ENCODE measurements at regions not wholly inside any gene's neighbourhood (a gene's known extent, or its start where the extent isn't known, plus 50 kb on each side); places are given as distances from the start of the nearest gene placed in this dataset.

DNA sequence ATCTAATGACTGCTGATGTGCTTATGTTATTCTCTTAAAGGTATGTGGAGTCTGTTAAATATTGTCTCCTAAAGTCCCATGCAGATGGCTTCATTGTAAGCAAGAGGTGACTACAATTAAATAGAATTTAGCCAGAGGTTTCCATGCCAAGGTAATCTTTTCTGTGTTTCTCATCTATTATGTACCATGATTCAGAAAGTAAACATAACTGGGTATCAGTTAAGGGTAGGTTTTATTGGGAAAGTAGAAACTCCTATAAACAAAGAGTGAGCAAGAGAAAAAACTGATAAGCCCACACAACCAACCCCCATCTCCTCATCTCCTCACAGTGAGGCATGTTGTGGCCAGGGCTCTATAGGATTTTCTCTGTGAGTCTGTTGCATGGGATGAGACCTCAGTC is 611.7 kb downstream of the SNAPC1 start:
- DNase-seq (ENCODE audit: low read depth), result no peak
- in situ Hi-C loops (cut with HindIII; ENCODE audit: low pct_unique_long_range_greater_than_20kb, low sequenced_read_pairs), result no loop called here

DNA sequence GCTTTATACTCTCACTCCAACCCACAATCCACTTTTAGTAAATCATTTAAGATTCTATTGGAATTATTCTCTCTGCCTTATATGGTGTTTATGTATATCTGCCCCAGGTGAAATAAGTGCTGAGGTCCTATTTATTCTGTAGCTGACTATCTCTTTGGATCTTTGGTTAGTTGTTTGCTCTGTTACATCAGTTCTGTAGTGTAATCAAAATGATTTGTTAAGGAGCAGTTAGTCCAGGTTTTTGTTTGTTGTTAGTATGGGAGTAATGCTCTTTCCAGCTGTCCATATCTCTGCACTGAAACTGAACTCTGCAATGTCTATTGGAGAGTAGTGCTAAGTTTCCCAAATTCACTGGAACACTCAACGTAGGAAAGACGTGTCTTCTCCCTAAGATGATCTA is 615.8 kb downstream of the SNAPC1 start:
- in situ Hi-C loops (cut with HindIII; ENCODE audit: low pct_unique_long_range_greater_than_20kb, low sequenced_read_pairs), result no loop called here
- no peak for DNase-seq (ENCODE audit: low read depth)

DNA sequence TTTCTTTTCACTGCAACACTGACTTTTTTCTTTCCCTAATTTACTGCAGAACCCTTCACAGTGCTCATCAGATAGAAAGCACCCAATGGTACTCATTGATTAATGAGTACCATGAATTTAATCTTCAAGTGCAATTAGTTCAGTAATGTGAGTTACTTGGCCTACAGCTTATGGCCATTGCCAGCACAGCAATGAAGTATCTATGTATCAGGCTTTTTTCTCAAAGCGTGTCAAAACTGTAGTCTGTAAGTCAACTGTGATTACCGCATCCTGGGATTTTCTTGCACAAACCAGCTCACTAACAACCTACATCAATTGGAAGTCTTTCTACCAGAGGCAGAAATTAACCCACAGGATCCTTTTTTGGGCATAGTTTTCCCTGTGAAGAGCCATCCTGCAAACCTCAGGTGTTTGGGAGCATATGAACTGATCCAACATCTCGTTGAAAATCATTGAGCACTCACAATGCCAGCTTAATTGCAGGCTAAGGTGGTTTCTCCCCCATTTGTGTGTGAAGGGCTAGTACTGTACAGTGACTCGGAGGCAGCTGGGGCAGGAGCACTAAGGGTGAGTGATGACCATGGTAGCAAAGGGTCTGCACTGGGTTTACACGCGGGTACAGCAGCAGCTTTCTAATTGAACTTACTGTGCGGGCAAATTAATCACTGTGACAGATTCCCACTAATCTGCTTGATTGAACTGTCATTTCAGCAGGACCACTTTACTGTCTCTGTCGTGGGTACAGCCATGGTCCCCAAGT is 619.3 kb downstream of the SNAPC1 start:
- in situ Hi-C loops (cut with HindIII; ENCODE audit: low pct_unique_long_range_greater_than_20kb, low sequenced_read_pairs), result no loop called here
- no peak for DNase-seq (ENCODE audit: low read depth)

DNA sequence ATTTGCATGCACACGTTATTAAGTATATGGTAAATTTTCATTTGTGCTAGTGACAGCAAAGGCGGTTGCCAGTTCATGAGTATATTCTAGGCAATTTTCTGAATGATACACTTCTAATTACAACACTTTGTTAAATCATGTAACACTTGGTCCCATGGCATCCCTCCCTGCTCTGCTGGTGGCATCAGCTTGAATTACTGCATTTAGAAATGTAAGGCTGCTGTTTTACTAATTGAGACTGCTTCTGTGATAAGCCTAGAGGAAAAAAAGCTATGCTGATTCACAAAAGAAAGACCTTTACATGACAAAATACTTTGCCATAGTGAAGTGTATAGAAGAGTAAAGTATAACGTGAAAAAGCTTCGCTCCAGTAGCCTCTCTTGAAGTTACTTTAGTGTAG is 636.1 kb downstream of the KCNH5 start:
- in situ Hi-C loops (cut with HindIII; ENCODE audit: low pct_unique_long_range_greater_than_20kb, low sequenced_read_pairs), result no loop called here
- DNase-seq (ENCODE audit: low read depth), result no peak

DNA sequence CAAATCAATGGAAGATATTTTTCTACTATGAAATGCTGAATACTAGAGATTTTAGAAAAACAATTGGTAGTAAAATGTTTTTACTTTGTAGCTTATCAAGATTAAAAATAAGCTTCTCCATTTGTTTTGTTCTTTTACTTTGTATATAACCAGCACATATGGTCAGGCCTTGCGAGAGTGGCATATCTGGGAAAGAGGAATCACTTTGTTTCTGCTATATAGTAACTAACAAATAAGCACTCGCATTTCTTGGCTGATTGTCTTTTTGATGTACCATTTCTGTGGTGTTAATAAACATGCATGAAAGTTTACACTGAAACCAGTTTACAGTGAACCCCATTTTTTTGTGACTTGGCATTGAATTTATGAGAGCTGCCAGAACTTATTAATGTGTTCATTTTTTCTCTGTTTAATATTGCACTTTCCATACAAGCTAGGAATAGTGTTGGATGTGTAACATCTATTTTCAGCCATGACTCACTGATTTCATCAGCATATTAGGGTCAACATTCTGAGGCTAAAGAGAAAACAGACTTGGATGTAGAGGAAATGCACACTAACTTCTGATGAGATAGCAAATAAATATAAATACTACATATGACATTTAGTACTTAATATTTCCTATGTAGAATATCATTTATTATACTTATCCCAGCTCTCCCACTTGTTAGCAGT is 635.5 kb downstream of the KCNH5 start:
- no peak for DNase-seq (ENCODE audit: low read depth)
- in situ Hi-C loops (cut with HindIII; ENCODE audit: low pct_unique_long_range_greater_than_20kb, low sequenced_read_pairs), result no loop called here

DNA sequence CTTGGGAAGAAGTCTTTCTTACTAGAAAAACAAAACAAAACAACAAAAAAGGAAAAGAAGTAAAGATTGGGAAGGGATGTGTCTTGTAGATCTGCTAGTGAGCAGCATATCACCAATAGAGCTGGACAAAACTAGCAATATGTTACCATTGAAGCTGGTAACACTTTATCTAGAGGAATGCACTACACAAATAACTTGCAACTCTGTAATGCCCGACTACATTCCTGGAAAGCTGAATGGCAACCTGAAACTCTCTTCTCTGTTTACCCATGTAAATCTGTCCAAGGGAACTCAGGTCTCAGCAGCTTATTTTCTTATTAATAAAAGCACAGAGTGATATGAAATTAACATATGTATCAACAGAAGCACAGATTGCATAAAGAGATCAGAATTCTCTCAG is 624.4 kb downstream of the KCNH5 start:
- in situ Hi-C loops (cut with HindIII; ENCODE audit: low pct_unique_long_range_greater_than_20kb, low sequenced_read_pairs), result no loop called here
- no peak for DNase-seq (ENCODE audit: low read depth)

DNA sequence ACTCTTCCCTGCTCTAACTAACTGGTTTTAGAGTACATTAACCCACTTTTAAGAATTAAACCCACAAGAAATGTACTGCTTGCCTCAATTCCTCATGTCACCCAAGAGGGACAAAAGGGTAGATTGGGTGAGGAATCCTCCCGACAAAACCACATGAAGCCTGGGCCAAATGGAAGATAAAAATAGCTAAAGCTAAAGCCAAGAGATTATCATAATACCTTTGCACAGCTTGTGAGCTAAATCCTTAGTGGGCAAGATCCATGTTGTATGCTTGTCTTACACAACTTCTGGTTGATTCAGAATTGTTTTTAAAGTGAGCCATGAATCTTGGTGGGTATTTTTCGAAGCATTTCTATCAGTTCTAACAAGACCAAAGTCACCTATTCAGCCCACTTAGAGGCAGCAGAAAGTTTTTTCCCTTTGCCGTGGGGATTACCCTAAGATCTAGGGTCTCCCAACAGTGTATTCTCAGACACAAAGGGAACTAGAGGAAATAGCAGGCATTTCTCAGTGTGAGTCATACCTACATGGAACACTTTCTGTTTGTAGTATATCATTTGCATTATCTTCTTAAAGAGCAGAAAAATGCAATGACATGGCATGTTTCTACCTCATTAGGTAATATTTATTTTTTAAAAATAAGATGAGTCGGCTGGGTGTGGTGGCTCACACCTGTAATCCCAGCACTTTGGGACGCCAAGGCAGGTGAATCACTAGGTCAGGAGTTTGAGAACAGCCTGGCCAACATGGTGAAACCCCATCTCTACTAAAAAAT is 616.6 kb downstream of the KCNH5 start:
- no peak for DNase-seq (ENCODE audit: low read depth)
- in situ Hi-C loops (cut with HindIII; ENCODE audit: low pct_unique_long_range_greater_than_20kb, low sequenced_read_pairs), result no loop called here

DNA sequence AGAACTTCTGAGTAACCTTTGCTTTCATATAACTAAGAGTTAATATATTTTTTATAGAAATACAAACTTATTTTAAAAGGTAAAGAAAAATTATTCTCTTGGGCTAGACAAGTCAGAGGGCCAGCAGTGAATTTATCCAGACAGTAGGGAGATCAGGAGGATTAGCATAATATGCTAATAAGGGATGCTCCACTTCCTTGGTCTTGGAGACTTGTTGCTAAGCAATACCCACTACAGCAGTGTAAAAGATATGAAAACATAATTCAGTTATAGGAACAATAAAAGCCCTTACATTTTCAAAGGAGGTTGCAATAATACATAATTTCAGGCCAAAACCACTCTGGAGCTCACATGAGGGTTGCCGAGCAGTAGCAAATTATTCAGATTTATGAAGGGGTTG is 615.6 kb downstream of the KCNH5 start:
- in situ Hi-C loops (cut with HindIII; ENCODE audit: low pct_unique_long_range_greater_than_20kb, low sequenced_read_pairs), result no loop called here
- no peak for DNase-seq (ENCODE audit: low read depth)

DNA sequence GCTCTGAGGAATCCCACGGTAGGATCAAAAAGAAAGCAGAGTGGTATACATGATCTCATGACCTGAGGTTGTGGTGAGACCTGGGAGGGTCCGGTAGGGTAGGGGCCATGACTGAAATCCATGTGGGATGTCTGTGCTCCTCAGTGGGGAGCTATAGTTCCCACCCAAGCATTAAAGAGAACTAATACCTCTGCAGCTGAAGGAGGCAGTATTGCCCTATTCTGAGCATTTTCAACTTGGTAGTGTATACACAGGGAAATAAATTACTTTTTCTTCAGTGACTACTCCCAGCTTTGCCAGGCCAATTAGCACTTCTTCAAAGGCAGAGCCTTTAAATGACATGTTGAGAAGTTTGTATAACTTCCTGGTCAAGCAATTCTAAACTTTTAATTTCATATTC is 613.8 kb downstream of the KCNH5 start:
- no peak for DNase-seq (ENCODE audit: low read depth)
- in situ Hi-C loops (cut with HindIII; ENCODE audit: low pct_unique_long_range_greater_than_20kb, low sequenced_read_pairs), result no loop called here

DNA sequence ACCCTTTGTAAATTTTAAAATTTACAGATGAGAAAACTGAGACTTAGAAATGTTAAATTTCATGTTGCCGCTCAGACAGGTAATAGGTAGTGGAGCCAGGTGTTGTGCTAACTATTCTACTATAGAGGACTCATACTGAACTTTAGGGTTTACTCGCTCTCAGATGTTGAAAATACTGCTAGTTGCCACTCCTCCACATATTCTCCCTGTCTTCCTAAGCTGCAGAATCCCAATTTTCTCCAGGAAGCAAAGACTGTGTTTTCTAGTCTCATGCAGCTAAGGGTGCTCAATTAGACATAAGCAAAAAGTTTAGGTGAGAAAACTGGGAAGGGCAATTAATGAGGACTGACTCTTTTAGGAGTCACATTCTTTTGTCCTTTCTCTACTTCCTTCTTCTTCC is 612.3 kb downstream of the KCNH5 start:
- no peak for DNase-seq (ENCODE audit: low read depth)
- in situ Hi-C loops (cut with HindIII; ENCODE audit: low pct_unique_long_range_greater_than_20kb, low sequenced_read_pairs), result no loop called here

DNA sequence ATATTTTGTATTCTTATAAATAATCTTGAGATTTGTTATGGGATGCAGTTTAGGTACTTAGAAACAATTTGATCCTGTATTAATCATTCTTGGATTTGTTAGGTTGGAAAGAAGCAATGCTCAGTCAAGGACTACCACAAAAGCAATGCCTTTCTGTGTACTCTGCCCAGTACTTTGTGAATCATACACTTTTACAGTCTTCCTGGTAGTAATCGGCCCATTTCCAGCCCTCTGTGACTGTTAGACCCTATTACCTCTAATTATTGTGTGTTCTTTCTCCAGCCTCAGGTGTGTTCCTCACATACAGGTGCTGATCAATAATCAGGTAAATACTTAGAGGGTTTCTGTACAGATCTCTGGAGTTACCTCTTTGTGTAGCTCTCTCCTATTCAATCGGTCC is 609.0 kb downstream of the KCNH5 start:
- no peak for DNase-seq (ENCODE audit: low read depth)
- in situ Hi-C loops (cut with HindIII; ENCODE audit: low pct_unique_long_range_greater_than_20kb, low sequenced_read_pairs), result no loop called here

DNA sequence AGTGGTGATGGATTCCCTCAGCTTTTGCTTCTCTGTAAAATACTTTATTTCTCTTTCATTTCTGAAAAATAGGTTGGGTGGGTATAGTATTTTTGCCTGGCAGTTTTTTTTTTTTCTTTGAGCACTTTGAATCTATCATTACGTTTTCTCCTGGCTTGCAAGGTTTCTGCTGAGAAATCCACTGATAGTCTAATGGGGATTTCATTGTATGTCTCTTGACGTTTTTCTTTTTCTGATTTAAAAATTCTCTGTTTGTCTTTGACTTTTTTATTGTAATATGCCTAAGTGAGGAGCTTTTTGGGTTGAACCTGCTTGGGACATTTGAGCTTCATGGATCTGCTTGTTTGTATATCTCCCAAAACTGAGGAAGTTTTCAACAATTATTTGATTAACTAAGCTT is 606.0 kb downstream of the KCNH5 start:
- in situ Hi-C loops (cut with HindIII; ENCODE audit: low pct_unique_long_range_greater_than_20kb, low sequenced_read_pairs), result no loop called here
- no peak for DNase-seq (ENCODE audit: low read depth)

DNA sequence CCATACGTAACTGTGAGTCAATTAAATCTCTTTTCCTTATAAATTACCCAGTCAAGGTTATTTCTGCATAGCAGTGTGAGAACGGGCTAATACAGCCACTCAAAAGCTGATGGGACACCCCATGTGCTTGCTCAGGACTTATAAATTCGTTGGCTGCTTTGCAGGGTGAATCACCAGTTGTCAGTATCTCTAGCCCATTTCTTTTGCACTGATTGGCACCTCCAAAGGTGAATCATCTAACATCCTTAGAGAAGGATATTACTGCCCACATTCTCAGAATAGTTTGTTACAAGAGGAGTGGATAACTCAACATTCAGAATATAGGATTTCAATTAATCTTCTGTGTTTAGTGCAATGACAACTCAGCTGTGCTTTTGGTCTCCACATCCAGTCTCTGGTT is 601.5 kb downstream of the KCNH5 start:
- in situ Hi-C loops (cut with HindIII; ENCODE audit: low pct_unique_long_range_greater_than_20kb, low sequenced_read_pairs), result no loop called here
- DNase-seq (ENCODE audit: low read depth), result no peak

DNA sequence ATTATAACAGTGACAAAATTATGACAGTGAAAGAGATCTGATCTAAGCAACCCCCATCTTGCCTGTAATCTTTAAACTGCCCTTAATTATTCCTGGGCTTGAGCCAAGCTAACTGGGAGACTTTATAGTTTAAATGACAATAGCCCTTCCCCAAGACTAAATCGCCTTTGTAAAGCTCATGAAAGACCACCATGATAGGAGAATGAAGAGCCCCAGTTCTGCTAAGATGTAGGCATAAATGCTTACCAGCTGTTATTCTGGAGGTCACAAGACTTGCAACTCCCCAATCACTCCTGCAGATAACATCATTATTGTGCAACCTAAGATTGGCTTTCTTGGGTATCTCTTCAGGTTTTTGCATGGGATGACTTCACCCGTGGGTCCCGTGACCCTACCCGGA is 599.7 kb downstream of the KCNH5 start:
- in situ Hi-C loops (cut with HindIII; ENCODE audit: low pct_unique_long_range_greater_than_20kb, low sequenced_read_pairs), result no loop called here
- DNase-seq (ENCODE audit: low read depth), result no peak

DNA sequence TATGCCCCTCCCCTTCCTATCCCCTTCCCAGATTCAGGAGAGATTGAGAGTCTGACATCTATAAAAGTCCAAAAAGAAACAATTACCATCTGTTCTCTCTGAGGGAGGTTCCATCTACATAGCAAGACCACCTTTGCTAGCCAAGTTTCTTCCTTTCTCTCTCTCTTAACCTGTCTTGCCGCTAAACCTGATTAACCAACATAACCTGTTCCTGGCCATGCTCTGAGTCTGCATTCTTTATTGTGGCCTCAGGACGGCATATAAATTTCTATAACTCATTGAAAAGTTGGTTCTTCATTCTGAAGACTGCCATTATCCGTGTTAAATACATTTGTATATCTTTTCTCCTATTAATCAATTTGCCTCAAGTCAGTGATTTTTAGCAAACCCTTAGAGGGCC is 594.0 kb downstream of the KCNH5 start:
- in situ Hi-C loops (cut with HindIII; ENCODE audit: low pct_unique_long_range_greater_than_20kb, low sequenced_read_pairs), result no loop called here
- DNase-seq (ENCODE audit: low read depth), result no peak

DNA sequence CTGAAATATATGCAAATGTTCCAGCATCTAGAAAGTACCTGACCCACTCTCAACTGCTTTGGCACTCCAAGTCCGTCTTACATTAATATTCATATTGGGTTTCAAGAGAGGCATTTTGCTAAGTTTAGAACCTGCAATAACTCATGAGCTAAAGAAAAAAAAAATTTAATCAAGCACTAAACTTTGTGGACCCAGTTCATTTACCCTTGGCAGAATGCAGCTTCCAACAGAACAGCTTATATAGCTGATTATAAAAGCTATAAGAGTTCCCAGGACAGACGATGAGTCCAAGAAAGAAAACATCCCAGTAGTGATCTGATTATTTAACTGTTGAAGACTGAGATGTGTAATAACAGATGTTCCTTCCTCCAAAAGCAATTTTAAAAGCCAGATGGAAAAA is 592.0 kb downstream of the KCNH5 start:
- no peak for DNase-seq (ENCODE audit: low read depth)
- in situ Hi-C loops (cut with HindIII; ENCODE audit: low pct_unique_long_range_greater_than_20kb, low sequenced_read_pairs), result no loop called here

DNA sequence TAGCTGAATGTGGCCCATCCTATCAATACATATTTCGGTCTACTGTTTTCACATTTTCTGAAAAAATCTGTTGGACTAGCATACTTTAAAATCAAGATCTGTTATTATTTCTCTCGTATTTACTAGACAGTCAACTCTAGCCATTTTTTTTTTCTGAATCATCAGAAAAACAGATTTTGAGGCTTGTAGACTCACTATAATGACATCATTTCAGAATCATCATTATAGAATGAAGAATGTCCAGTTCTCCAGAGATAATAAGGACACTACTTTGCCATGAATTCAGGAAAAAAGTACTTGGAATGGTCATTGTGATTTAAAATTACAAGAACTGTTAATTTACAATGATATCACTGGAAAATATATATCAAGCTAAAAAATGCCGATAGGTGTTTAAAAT is 589.8 kb downstream of the KCNH5 start:
- no peak for DNase-seq (ENCODE audit: low read depth)
- in situ Hi-C loops (cut with HindIII; ENCODE audit: low pct_unique_long_range_greater_than_20kb, low sequenced_read_pairs), result no loop called here

DNA sequence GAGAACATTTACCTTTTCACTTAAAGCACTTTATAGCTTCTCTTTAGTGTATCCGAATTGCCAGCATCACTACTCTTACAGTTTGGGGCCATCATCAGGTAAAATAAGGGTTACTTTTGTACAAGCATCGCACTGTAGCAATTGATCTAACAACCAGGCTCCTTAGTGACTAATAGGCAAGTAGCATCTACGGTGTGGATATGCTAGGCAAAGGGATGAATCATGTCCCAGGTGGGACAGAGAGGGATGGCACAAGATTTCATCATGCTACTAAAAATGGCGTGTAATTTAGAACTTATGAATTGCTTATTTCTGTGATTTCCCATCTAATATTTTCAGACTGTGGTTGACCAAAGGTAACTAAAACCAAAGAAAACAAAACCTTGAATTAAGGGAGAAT is 582.3 kb downstream of the KCNH5 start:
- in situ Hi-C loops (cut with HindIII; ENCODE audit: low pct_unique_long_range_greater_than_20kb, low sequenced_read_pairs), result no loop called here
- no peak for DNase-seq (ENCODE audit: low read depth)

DNA sequence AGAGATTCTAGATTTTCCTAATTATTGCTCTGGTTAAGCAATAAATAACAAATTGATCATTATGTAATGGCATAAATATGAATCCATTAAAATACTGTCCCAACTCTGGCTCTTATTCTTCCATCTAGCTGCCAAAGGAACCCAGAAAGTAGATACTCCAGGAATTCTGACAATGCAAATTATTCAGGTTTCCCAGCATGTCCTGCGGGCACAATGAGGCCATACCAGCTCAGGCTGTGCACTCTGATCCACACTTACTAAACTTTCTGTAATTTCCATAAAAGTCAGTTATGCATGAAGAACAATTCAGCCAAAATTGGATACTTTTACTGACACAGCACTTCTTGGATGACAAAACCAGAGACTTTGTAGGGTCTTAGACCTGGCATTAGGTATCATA is 576.3 kb downstream of the KCNH5 start:
- in situ Hi-C loops (cut with HindIII; ENCODE audit: low pct_unique_long_range_greater_than_20kb, low sequenced_read_pairs), result no loop called here
- no peak for DNase-seq (ENCODE audit: low read depth)

DNA sequence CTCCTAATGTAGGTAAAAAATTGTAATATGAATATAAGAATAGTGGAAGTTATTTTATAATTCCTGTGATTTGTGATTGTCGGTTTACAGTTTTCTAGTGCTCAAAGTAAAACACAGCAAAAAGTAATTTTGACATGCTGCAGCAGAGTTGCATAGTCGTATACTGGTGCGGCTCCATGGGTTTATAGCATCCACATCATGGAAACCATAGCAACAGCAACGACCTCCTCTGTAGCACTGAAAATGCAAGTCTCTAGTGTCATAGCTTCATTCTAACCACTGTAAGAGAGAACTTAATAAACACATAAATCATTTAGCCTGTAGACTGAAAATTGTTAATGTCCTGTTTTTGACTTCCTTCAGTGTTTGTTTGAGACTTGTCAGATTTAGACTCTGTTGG is 574.3 kb downstream of the KCNH5 start:
- in situ Hi-C loops (cut with HindIII; ENCODE audit: low pct_unique_long_range_greater_than_20kb, low sequenced_read_pairs), result no loop called here
- DNase-seq (ENCODE audit: low read depth), result no peak
